Memory B cell (primary cell): ENCODE measurements at regions not wholly inside any gene's neighbourhood (a gene's known extent, or its start where the extent isn't known, plus 50 kb on each side); places are given as distances from the start of the nearest gene placed in this dataset.
"Not testable (repeated sequence)": the region's sequence is repeated elsewhere in the genome, so short reads cannot be mapped to it uniquely, and the experiment has no call there.

Experiments
- ATAC-seq: fragments of 150-1000 bp; cut with Tn5 transposase; 2 replicates; pipeline ENCODE4 v1.10.0; 2021; ENCODE audit warnings: low read depth, mild to moderate bottlenecking, moderate library complexity
- DNase-seq, 2 donors: peaks; one replicate each; pipeline ENCODE4 v3.0.0; 2022; ENCODE audit warnings: low spot score in 2 of 2
- H3K27ac Mint-ChIP-seq: one replicate; pipeline ENCODE4 v1.8.0; 2022; ENCODE audit warnings: mild to moderate bottlenecking, moderate library complexity, mixed read lengths
- H3K27me3 Mint-ChIP-seq: one replicate; pipeline ENCODE4 v1.8.0; 2022; ENCODE audit warnings: mixed read lengths
- H3K36me3 Mint-ChIP-seq: one replicate; pipeline ENCODE4 v1.8.0; 2022; ENCODE audit warnings: mild to moderate bottlenecking, mixed read lengths
- H3K4me1 Mint-ChIP-seq: one replicate; pipeline ENCODE4 v1.8.0; 2022; ENCODE audit warnings: mixed read lengths
- H3K4me3 Mint-ChIP-seq: one replicate; pipeline ENCODE4 v1.8.0; 2022; ENCODE audit warnings: mild to moderate bottlenecking, moderate library complexity, mixed read lengths
- H3K9me3 Mint-ChIP-seq: one replicate; pipeline ENCODE4 v1.8.0; 2022; ENCODE audit warnings: mixed read lengths

- not testable (repeated sequence) for H3K36me3 Mint-ChIP-seq, H3K27ac Mint-ChIP-seq, H3K4me1 Mint-ChIP-seq, H3K4me3 Mint-ChIP-seq, ATAC-seq, H3K27me3 Mint-ChIP-seq, DNase-seq, H3K9me3 Mint-ChIP-seq
These were observed 115.7 kb upstream of the PMCH start for GRCh38 chr12:102313116-102313971.

- no peaks in the 10 kb centered on the region for H3K27me3 Mint-ChIP-seq
- ATAC-seq = no peak
- H3K9me3 Mint-ChIP-seq = peaks cover 16% of the 10 kb centered on the region
These were observed 107.9 kb upstream of the PMCH start for GRCh38 chr12:102305486-102305885.

GRCh38 chr12:102304667-102305066 is 107.0 kb upstream of the PMCH start:
- H3K4me1 Mint-ChIP-seq, H3K27me3 Mint-ChIP-seq, H3K4me3 Mint-ChIP-seq, DNase-seq, H3K27ac Mint-ChIP-seq, H3K36me3 Mint-ChIP-seq, ATAC-seq: not testable (repeated sequence)
- peaks cover 17% of the 10 kb centered on the region for H3K9me3 Mint-ChIP-seq

More at GRCh38 chr12:102305486-102305885, 107.9 kb upstream of the PMCH start:
- Mint-ChIP-seq H3K4me3 (no peak overlapping the region), H3K36me3 (no peaks in the 10 kb centered on the region), H3K27ac (no peak overlapping the region), H3K4me1 (no peaks in the 10 kb centered on the region)
- no peak for DNase-seq

GRCh38 chr12:102302553-102302952 is 104.9 kb upstream of the PMCH start:
- H3K27ac Mint-ChIP-seq = no peak overlapping the region
- DNase-seq (no peak), ATAC-seq (no peak)
- H3K27me3 Mint-ChIP-seq = no peaks in the 10 kb centered on the region
- H3K4me3 Mint-ChIP-seq = no peak overlapping the region
- no peaks in the 10 kb centered on the region for H3K4me1 Mint-ChIP-seq
- H3K9me3 Mint-ChIP-seq = peaks cover 15% of the 10 kb centered on the region
- H3K36me3 Mint-ChIP-seq = no peaks in the 10 kb centered on the region

- Mint-ChIP-seq H3K27ac (no peak overlapping the region), H3K4me3 (no peak overlapping the region), H3K36me3 (no peaks in the 10 kb centered on the region), H3K27me3 (no peaks in the 10 kb centered on the region), H3K4me1 (no peaks in the 10 kb centered on the region), H3K9me3 (peaks cover 15% of the 10 kb centered on the region)
- DNase-seq (no peak), ATAC-seq (no peak)
These were observed 103.9 kb upstream of the PMCH start for GRCh38 chr12:102301547-102301946.

GRCh38 chr12:102300824-102301461 is 103.3 kb upstream of the PMCH start:
- ATAC-seq (peak; percentile 41), DNase-seq (no peak)
- no peak overlapping the region for H3K4me3 Mint-ChIP-seq
- no peaks in the 10 kb centered on the region for H3K4me1 Mint-ChIP-seq
- peaks cover 15% of the 10 kb centered on the region for H3K9me3 Mint-ChIP-seq
- H3K27ac Mint-ChIP-seq = no peak overlapping the region
- H3K36me3 Mint-ChIP-seq = no peaks in the 10 kb centered on the region
- H3K27me3 Mint-ChIP-seq = no peaks in the 10 kb centered on the region

GRCh38 chr12:102299731-102300130 is 102.1 kb upstream of the PMCH start:
- H3K4me3 Mint-ChIP-seq = no peak overlapping the region
- ATAC-seq = no peak
- no peaks in the 10 kb centered on the region for H3K4me1 Mint-ChIP-seq
- H3K9me3 Mint-ChIP-seq = peaks cover 15% of the 10 kb centered on the region
- H3K27me3 Mint-ChIP-seq = no peaks in the 10 kb centered on the region
- H3K36me3 Mint-ChIP-seq = no peaks in the 10 kb centered on the region
- DNase-seq = no peak
- H3K27ac Mint-ChIP-seq = no peak overlapping the region

GRCh38 chr12:102298022-102298421 is 100.4 kb upstream of the PMCH start:
- no peak for ATAC-seq
- DNase-seq = no peak

GRCh38 chr12:102297412-102297811 is 99.8 kb upstream of the PMCH start:
- ATAC-seq (no peak), DNase-seq (no peak)
- no peaks in the 10 kb centered on the region for H3K27me3 Mint-ChIP-seq
- no peak overlapping the region for H3K27ac Mint-ChIP-seq
- H3K4me1 Mint-ChIP-seq = no peaks in the 10 kb centered on the region
- H3K4me3 Mint-ChIP-seq = no peak overlapping the region
- peaks cover 12% of the 10 kb centered on the region for H3K9me3 Mint-ChIP-seq
- H3K36me3 Mint-ChIP-seq = no peaks in the 10 kb centered on the region

More at GRCh38 chr12:102298022-102298421, 100.4 kb upstream of the PMCH start:
- Mint-ChIP-seq H3K9me3 (peaks cover 13% of the 10 kb centered on the region), H3K36me3 (no peaks in the 10 kb centered on the region), H3K27me3 (no peaks in the 10 kb centered on the region), H3K4me1 (no peaks in the 10 kb centered on the region), H3K4me3 (no peak overlapping the region), H3K27ac (no peak overlapping the region)

GRCh38 chr12:102294568-102294967 is 96.9 kb upstream of the PMCH start:
- no peaks in the 10 kb centered on the region for H3K4me1 Mint-ChIP-seq
- DNase-seq (no peak), ATAC-seq (no peak)
- no peak overlapping the region for H3K4me3 Mint-ChIP-seq
- peaks cover 4% of the 10 kb centered on the region for H3K27me3 Mint-ChIP-seq
- H3K36me3 Mint-ChIP-seq = no peaks in the 10 kb centered on the region
- no peak overlapping the region for H3K27ac Mint-ChIP-seq
- peaks cover 6% of the 10 kb centered on the region for H3K9me3 Mint-ChIP-seq

- H3K27ac Mint-ChIP-seq, H3K27me3 Mint-ChIP-seq, H3K4me1 Mint-ChIP-seq, ATAC-seq, H3K4me3 Mint-ChIP-seq, H3K9me3 Mint-ChIP-seq, DNase-seq, H3K36me3 Mint-ChIP-seq: not testable (repeated sequence)
These were observed 94.1 kb upstream of the PMCH start for GRCh38 chr12:102291498-102292440.

- H3K27me3 Mint-ChIP-seq, ATAC-seq, H3K9me3 Mint-ChIP-seq, H3K27ac Mint-ChIP-seq, H3K36me3 Mint-ChIP-seq, H3K4me3 Mint-ChIP-seq, DNase-seq, H3K4me1 Mint-ChIP-seq: not testable (repeated sequence)
These were observed 92.1 kb upstream of the PMCH start for GRCh38 chr12:102289702-102290101.

- Mint-ChIP-seq H3K27ac (no peak overlapping the region), H3K4me3 (no peak overlapping the region), H3K27me3 (peaks cover 2% of the 10 kb centered on the region), H3K36me3 (no peaks in the 10 kb centered on the region), H3K9me3 (peaks cover 2% of the 10 kb centered on the region), H3K4me1 (no peaks in the 10 kb centered on the region)
- ATAC-seq = no peak
- no peak for DNase-seq
These were observed 83.6 kb upstream of the PMCH start for GRCh38 chr12:102281231-102281630.

GRCh38 chr12:102255687-102256086 is 58.1 kb upstream of the PMCH start:
- ATAC-seq, H3K27me3 Mint-ChIP-seq: not testable (repeated sequence)

More at GRCh38 chr12:102255687-102256086, 58.1 kb upstream of the PMCH start:
- not testable (repeated sequence) for H3K4me3 Mint-ChIP-seq, H3K27ac Mint-ChIP-seq, DNase-seq, H3K4me1 Mint-ChIP-seq, H3K36me3 Mint-ChIP-seq
- peaks cover 12% of the 10 kb centered on the region for H3K9me3 Mint-ChIP-seq
